Loucy (cell line): ENCODE measurements at regions not wholly inside any gene's neighbourhood (a gene's known extent, or its start where the extent isn't known, plus 50 kb on each side); places are given as distances from the start of the nearest gene placed in this dataset.

Experiments used
- EZH2phosphoT487 ChIP-seq: fragments of 200-600 bp; IDR thresholded peaks from 2 replicates; pipeline ENCODE4 v1.6.1; 2018; ENCODE audit warnings: antibody characterized with exemption, mild to moderate bottlenecking, moderate library complexity, borderline replicate concordance
- TF ChIP-seq, protein P1 (sequence below): fragments of 200-600 bp; sonication (generic); conservative IDR thresholded peaks from 2 replicates; pipeline ENCODE4 v1.5.1; 2014; ENCODE audit warnings: mild to moderate bottlenecking, antibody characterized with exemption, low read length

DNA sequence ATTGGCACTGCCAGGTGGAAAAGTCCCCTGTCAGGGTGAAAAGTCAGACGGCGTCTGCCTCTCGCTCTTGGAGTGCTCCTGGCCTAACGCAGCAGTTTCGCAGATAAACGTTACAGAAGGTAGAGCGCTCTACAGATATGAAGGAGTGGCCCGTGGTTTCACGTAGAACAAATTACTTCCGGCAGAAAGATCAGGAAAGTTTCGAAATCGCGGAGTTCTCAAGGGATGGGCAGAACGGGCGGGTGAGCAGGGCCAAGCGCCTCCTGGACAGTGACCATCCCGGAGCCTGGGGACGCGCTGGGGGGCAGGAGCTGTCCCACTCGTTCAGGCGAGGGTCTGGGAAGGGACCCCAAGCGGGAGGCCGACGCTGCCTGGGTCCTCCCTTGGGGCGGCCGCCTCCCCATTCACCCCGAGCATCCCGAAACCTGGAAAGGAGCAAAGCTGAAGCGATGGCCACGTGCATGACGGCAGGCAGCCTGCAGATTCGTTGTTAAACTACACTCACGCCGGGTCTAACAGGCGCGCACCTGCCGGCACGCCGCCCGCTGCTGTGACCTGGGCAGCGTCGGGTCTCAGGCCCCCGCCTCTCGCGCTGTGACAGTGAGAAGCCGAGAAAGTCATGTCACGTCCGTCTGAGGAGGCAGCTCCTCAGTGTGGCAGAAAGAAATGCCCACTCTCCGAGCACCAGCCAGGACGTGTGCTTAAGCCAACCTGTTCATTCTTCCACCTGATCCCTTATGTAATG, 122.9 kb upstream of the SALL3 start:
- TF ChIP-seq, protein P1, sequence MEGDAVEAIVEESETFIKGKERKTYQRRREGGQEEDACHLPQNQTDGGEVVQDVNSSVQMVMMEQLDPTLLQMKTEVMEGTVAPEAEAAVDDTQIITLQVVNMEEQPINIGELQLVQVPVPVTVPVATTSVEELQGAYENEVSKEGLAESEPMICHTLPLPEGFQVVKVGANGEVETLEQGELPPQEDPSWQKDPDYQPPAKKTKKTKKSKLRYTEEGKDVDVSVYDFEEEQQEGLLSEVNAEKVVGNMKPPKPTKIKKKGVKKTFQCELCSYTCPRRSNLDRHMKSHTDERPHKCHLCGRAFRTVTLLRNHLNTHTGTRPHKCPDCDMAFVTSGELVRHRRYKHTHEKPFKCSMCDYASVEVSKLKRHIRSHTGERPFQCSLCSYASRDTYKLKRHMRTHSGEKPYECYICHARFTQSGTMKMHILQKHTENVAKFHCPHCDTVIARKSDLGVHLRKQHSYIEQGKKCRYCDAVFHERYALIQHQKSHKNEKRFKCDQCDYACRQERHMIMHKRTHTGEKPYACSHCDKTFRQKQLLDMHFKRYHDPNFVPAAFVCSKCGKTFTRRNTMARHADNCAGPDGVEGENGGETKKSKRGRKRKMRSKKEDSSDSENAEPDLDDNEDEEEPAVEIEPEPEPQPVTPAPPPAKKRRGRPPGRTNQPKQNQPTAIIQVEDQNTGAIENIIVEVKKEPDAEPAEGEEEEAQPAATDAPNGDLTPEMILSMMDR, result no peak
- TF ChIP-seq EZH2phosphoT487, result no peak
